ENCODE measurements at regions not wholly inside any gene's neighbourhood (a gene's known extent, or its start where the extent isn't known, plus 50 kb on each side); places are given as distances from the start of the nearest gene placed in this dataset.

DNA sequence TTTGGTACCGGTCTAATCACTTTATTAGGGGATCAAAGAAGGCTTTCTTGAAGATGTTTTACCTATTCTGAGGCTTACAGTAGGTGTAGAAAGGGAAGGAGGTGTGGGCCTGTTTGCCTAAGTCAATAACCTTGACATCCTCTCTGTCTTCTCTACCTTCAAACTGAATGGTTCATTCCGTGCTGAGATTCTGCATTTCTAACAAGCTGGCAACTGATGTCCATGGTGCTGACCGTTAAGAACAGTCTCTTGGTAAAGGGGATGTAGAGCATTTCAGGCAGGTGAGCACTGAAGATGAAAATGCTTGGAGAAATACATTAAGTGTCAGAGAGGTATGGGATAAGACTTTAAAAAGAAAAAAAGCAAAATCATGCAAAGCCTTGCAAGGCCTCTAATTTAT, 51.5 kb upstream of the DGKB start (continued):
- TF ChIP-seq, protein P1, sequence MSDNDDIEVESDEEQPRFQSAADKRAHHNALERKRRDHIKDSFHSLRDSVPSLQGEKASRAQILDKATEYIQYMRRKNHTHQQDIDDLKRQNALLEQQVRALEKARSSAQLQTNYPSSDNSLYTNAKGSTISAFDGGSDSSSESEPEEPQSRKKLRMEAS (CRISPR knock-in tag; IDR thresholded peaks at IDR 0.05): no peak
- TF ChIP-seq RELA (CRISPR knock-in tag; IDR thresholded peaks at IDR 0.05; ENCODE audit: borderline replicate concordance): no peak
